Lung (tissue), 11 donors: ENCODE measurements at regions not wholly inside any gene's neighbourhood (a gene's known extent, or its start where the extent isn't known, plus 50 kb on each side); places are given as distances from the start of the nearest gene placed in this dataset.

ENCODE experiments used
- ATAC-seq: fragments of 200-7000 bp; cut with Tn5 transposase; one replicate; pipeline ENCODE4 v1.9.1; 2020; ENCODE audit warnings: moderate number of reproducible peaks; ENCODE audit not compliant: insufficient read depth, low FRiP score
- DNase-seq, 3 donors: peaks; one replicate each; pipeline ENCODE4 v3.0.0-alpha.2; 2013 to 2017
- H3K27ac ChIP-seq, 2 donors: one replicate each; pipeline ENCODE4 v1.5.1; 2013; ENCODE audit warnings: mild to moderate bottlenecking in 2 of 2, moderate library complexity in 2 of 2, control low read depth in 1 of 2, inconsistent platforms in 1 of 2, low read depth in 1 of 2, low read length in 1 of 2
- H3K27me3 ChIP-seq, 3 donors: one replicate each; pipeline ENCODE4 v1.5.1; 2013; ENCODE audit warnings: low read length in 2 of 3; ENCODE audit not compliant: control insufficient read depth in 3 of 3, insufficient read depth in 3 of 3
- H3K36me3 ChIP-seq, 4 donors: one replicate each; pipeline ENCODE4 v1.5.1; 2013; ENCODE audit warnings: low read length in 4 of 4, mild to moderate bottlenecking in 1 of 4, moderate library complexity in 1 of 4; ENCODE audit not compliant: control insufficient read depth in 4 of 4, insufficient read depth in 4 of 4
- H3K4me1 ChIP-seq, 5 donors: one replicate each; pipeline ENCODE4 v1.5.1; 2013; ENCODE audit warnings: low read length in 5 of 5, mild to moderate bottlenecking in 2 of 5, moderate library complexity in 1 of 5; ENCODE audit not compliant: control insufficient read depth in 5 of 5, insufficient read depth in 5 of 5
- H3K4me3 ChIP-seq: one replicate; pipeline ENCODE4 v1.5.1; 2013; ENCODE audit warnings: mild to moderate bottlenecking, control low read depth, moderate library complexity
- H3K9ac ChIP-seq, 2 donors: one replicate each; pipeline ENCODE4 v1.5.1; 2013; ENCODE audit warnings: low read length in 2 of 2, control low read depth in 1 of 2; ENCODE audit not compliant: insufficient read depth in 1 of 2
- H3K9me3 ChIP-seq, 4 donors: one replicate each; pipeline ENCODE4 v1.5.1; 2013; ENCODE audit warnings: low read length in 3 of 4, mild to moderate bottlenecking in 1 of 4, moderate library complexity in 1 of 4; ENCODE audit not compliant: control insufficient read depth in 4 of 4, insufficient read depth in 3 of 4
- WGBS, 2 donors: extraction: QIAGEN DNeasy Blood & Tissue Kit; methylation state at CpG; one replicate each; pipeline ENCODE4 v1.1.7; 2013; 5-methylcytosine and 5-hydroxymethylcytosine counted together
- TF ChIP-seq, protein P1 (sequence below): IDR thresholded peaks from 2 replicates; pipeline ENCODE4 v1.5.1; 2012; ENCODE audit warnings: mild to moderate bottlenecking; ENCODE audit errors: control extremely low read depth, extremely low read depth
- donor health status: control.
- donor health status: control.
- donor health status: Bipolar disorder and iron deficiency.
- donor health status: healthy.
- donor health status: DM: yes; HTN: yes; CAD: no.

DNA sequence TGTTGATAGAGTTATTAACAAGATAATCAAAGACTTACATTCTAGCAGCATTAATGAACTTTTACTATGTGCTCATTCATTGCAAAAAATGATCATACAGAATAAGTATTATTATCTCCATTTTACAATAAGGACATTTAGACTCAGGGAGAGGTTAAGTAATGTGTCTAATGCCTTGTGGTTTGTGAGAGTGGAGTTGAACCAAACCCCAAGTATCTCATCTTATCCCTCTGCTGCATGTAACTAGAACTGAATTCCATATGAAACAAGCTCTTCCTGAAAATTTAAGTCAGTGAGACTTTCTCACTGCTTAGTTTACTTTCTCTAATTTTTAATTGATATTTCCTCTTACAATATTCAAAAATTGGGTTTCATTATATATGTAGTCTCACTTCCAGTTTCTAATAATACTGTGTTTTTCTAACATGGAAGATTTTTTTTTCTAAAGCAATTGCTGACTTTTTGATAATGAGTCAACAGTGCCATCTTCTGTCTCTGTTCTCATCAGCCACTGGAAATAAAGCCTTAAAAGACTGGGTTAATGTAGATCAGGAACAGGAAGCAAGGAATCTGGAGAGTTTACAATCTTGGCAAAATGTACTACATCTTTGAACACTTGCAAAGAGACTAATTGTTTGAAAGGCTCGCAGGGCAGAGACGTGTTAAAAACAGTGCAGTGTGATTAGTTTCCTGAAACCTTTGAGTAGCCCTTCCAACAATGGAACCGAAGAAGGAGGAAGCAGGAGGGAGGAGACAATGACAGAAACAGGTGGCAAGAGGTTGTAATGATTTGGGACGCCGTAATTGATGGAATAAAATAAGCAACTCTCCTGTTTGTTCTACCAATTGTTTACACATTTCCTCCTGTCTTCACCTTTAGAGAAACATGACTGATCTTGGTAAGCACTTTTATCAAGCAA, 567.6 kb downstream of the MRPL39 start:
- peak in 2 of 3 donors; percentile 81 to 86 for DNase-seq
- Histone ChIP-seq H3K27me3 (no peaks in the 10 kb centered on the region), H3K27ac (no peak overlapping the region), H3K36me3 (no peaks in the 10 kb centered on the region), H3K9me3 (no peaks in the 10 kb centered on the region), H3K4me1 (peaks cover 0 to 8% (median 0%) of the 10 kb centered on the region in 5 donors), H3K4me3 (no peak overlapping the region), H3K9ac (no peak overlapping the region)
- peak; percentile 62 for ATAC-seq
- TF ChIP-seq, protein P1, sequence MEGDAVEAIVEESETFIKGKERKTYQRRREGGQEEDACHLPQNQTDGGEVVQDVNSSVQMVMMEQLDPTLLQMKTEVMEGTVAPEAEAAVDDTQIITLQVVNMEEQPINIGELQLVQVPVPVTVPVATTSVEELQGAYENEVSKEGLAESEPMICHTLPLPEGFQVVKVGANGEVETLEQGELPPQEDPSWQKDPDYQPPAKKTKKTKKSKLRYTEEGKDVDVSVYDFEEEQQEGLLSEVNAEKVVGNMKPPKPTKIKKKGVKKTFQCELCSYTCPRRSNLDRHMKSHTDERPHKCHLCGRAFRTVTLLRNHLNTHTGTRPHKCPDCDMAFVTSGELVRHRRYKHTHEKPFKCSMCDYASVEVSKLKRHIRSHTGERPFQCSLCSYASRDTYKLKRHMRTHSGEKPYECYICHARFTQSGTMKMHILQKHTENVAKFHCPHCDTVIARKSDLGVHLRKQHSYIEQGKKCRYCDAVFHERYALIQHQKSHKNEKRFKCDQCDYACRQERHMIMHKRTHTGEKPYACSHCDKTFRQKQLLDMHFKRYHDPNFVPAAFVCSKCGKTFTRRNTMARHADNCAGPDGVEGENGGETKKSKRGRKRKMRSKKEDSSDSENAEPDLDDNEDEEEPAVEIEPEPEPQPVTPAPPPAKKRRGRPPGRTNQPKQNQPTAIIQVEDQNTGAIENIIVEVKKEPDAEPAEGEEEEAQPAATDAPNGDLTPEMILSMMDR, result no peak
- 3 to 7% methylated on average over 5 of the region's 5 CpGs for WGBS, 2 donors

DNA sequence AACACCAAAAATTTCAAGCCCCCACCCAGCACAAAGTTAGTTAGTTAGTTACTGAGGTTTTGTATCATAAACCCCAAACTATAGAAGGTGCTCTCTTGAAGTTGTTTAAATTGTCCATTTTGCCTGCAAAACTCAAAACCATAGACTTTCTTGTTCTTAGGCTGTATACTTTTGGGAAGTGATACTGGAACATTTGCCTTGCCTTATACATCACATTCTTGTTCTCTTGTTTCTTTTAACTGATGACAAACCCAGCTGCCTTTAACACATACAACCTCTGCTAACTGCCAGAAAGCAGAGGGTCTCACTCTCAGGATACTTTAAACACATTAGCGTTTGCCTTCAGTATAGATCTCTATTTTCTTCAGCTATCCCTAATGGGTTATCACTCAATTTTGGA, 570.5 kb downstream of the MRPL39 start:
- Histone ChIP-seq H3K27me3 (no peaks in the 10 kb centered on the region), H3K4me3 (no peak overlapping the region), H3K9me3 (no peaks in the 10 kb centered on the region), H3K9ac (no peak overlapping the region), H3K4me1 (peaks cover 0 to 8% (median 0%) of the 10 kb centered on the region in 5 donors), H3K27ac (no peak overlapping the region), H3K36me3 (no peaks in the 10 kb centered on the region)
- DNase-seq (peak in 2 of 3 donors; percentile 43 to 48), ATAC-seq (no peak)
- 74 to 82% methylated on average over 1 of the region's 1 CpG for WGBS, 2 donors
- TF ChIP-seq, protein P1, result no peak

DNA sequence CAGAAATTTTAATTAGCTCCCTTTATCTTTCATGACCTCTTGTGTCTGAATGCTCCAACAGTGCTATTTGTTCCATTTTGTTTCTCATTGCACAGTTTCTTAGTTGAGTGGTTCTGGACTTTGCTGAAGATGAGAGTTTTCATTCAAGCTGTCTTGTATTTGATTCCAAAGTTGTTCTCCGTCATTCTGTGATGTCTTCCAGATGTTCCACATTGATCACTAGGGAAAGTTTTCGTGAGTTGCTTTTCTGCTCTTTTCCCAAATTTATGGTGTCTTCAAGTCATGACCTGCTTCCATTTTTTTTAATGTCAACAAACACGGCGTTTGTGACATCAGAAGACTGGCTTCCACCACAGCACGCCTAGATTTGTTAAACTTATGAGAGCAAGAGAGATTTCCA, 575.5 kb downstream of the MRPL39 start:
- no peaks in the 10 kb centered on the region for H3K36me3 ChIP-seq
- H3K27ac ChIP-seq, result no peak overlapping the region
- H3K9ac ChIP-seq, result no peak overlapping the region
- ATAC-seq (no peak), DNase-seq (no peak)
- H3K4me3 ChIP-seq, result no peak overlapping the region
- 70 to 80% methylated on average over 5 of the region's 5 CpGs for WGBS, 2 donors
- H3K9me3 ChIP-seq, result no peaks in the 10 kb centered on the region
- peaks cover 0 to 5% (median 0%) of the 10 kb centered on the region in 5 donors for H3K4me1 ChIP-seq
- TF ChIP-seq, protein P1, result no peak
- no peaks in the 10 kb centered on the region for H3K27me3 ChIP-seq
